ENCODE measurements at regions not wholly inside any gene's neighbourhood (a gene's known extent, or its start where the extent isn't known, plus 50 kb on each side); places are given as distances from the start of the nearest gene placed in this dataset.

- TF ChIP-seq ZBTB11 (tag by site-specific recombination; conservative IDR thresholded peaks at IDR 0.05; ENCODE audit: low read depth) (no peak), ZNF558 (tag by site-specific recombination; IDR thresholded peaks at IDR 0.05) (no peak), IKZF3 (tag by site-specific recombination; IDR thresholded peaks at IDR 0.05) (no peak), ZNF155 (tag by site-specific recombination; IDR thresholded peaks at IDR 0.05) (no peak), ZNF473 (tag by site-specific recombination; IDR thresholded peaks at IDR 0.05) (no peak)
- TF ChIP-seq, protein P1, sequence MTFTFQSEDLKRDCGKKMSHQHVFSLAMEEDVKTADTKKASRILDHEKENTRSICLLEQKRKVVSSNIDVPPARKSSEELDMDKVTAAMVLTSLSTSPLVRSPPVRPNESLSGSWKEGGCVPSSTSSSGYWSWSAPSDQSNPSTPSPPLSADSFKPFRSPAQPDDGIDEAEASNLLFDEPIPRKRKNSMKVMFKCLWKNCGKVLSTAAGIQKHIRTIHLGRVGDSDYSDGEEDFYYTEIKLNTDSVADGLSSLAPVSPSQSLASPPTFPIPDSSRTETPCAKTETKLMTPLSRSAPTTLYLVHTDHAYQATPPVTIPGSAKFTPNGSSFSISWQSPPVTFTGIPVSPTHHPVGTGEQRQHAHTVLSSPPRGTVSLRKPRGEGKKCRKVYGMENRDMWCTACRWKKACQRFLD (tag by site-specific recombination; IDR thresholded peaks at IDR 0.05): no peak
These were observed 97.0 kb downstream of the PCDH1 start (continued) for GRCh38 chr5:141780952-141781781.

DNA sequence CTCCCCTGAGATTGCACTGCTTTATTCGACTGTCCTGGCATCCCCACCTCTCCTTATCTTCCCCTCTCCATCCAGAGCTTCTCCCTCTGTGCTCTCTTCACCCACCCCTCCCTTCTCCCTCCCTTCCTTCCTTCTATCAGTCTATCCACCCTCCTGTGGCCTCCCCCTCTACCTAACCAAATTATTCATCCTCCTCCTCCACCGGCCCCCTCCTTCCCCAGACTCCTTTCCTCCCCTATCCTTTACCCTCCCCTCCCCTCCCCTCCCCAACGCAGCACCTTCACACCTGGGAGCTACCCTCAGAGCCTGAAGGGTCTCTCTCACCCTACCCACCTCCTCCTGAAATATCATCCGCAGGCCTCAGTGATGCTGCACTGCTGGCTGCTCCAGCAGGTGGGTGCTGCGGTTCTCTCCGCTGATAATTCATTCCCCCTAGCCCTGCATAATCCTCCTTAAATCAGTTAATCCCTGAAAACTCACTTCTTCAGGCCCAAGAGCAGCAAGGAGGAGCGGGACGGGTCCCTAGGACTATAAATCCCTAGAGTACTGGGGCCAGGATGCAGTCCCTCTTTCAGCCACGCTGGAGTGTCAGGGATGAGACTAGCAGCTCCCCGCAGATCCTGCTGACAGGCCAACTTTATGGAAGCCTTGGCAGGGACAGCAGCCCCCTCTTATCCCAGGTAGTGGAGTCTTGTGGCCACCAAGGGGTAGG lies 97.8 kb downstream of the PCDH1 start:
- TF ChIP-seq ZNF398 (tag by site-specific recombination; IDR thresholded peaks at IDR 0.05) (peak; percentile 73), ZNF792 (tag by site-specific recombination; IDR thresholded peaks at IDR 0.05) (no peak)
- POLR2A ChIA-PET: interaction anchor here (0.7 kb wide), 1 partner anchor 33 kb away, joined by 4 read pairs; no protein-coding TSS in a partner anchor
- Histone ChIP-seq H3K27ac (ENCODE audit: extremely low read depth, low read depth, low read length) (no peak overlapping the region), H3K4me3 (ENCODE audit: low read depth, low read length) (no peak overlapping the region), H3K36me3 (ENCODE audit: control insufficient read depth in 2 of 2, insufficient read depth in 1 of 2, low read length in 2 of 2) (no peaks in the 10 kb centered on the region), H3K9me3 (ENCODE audit: control insufficient read depth, insufficient read depth, low read depth, low read length) (no peaks in the 10 kb centered on the region), H3K4me1 (ENCODE audit: control insufficient read depth, insufficient read depth, low read length) (no peaks in the 10 kb centered on the region)
- CTCF ChIA-PET: interaction anchor here (1.4 kb wide), 1 partner anchor 34 kb away, joined by 7 read pairs; no protein-coding TSS in a partner anchor

- POLR2A ChIA-PET: interaction anchor here (0.7 kb wide), 1 partner anchor 33 kb away, joined by 4 read pairs; no protein-coding TSS in a partner anchor
- H3K36me3 ChIP-seq (ENCODE audit: control insufficient read depth in 2 of 2, insufficient read depth in 1 of 2, low read length in 2 of 2): no peaks in the 10 kb centered on the region
- H3K27ac ChIP-seq (ENCODE audit: extremely low read depth, low read depth, low read length): no peak overlapping the region
- no peaks in the 10 kb centered on the region for H3K9me3 ChIP-seq (ENCODE audit: control insufficient read depth, insufficient read depth, low read depth, low read length)
- H3K4me1 ChIP-seq (ENCODE audit: control insufficient read depth, insufficient read depth, low read length): no peaks in the 10 kb centered on the region
- H3K4me3 ChIP-seq (ENCODE audit: low read depth, low read length): no peak overlapping the region
- CTCF ChIA-PET: interaction anchor here (1.4 kb wide), 1 partner anchor 35 kb away, joined by 7 read pairs; no protein-coding TSS in a partner anchor
- TF ChIP-seq KLF9 (tag by site-specific recombination; IDR thresholded peaks at IDR 0.05; ENCODE audit: low read depth): 0 out of 2 replicates have a peak, but pooled peaks have one; percentile 37
- TF ChIP-seq ZNF585B (tag by site-specific recombination; IDR thresholded peaks at IDR 0.05): no peak
- TF ChIP-seq EGR2 (tag by site-specific recombination; IDR thresholded peaks at IDR 0.05; ENCODE audit: low read depth): peak; percentile 55; the same call in 1 of the 2 replicates
- TF ChIP-seq ZNF660 (tag by site-specific recombination; IDR thresholded peaks at IDR 0.05): 0 out of 2 replicates have a peak, but pooled peaks have one; percentile 52
- TF ChIP-seq ZNF629 (tag by site-specific recombination; IDR thresholded peaks at IDR 0.05): peak; percentile 60
- TF ChIP-seq ZNF335 (tag by site-specific recombination; conservative IDR thresholded peaks at IDR 0.05): peak; percentile 53
- peak; percentile 43; the same call in 1 of the 2 replicates for TF ChIP-seq ZBTB21 (tag by site-specific recombination; IDR thresholded peaks at IDR 0.05)
- peak; percentile 78 for TF ChIP-seq GLIS1 (tag by site-specific recombination; IDR thresholded peaks at IDR 0.05)
- TF ChIP-seq, protein P2, sequence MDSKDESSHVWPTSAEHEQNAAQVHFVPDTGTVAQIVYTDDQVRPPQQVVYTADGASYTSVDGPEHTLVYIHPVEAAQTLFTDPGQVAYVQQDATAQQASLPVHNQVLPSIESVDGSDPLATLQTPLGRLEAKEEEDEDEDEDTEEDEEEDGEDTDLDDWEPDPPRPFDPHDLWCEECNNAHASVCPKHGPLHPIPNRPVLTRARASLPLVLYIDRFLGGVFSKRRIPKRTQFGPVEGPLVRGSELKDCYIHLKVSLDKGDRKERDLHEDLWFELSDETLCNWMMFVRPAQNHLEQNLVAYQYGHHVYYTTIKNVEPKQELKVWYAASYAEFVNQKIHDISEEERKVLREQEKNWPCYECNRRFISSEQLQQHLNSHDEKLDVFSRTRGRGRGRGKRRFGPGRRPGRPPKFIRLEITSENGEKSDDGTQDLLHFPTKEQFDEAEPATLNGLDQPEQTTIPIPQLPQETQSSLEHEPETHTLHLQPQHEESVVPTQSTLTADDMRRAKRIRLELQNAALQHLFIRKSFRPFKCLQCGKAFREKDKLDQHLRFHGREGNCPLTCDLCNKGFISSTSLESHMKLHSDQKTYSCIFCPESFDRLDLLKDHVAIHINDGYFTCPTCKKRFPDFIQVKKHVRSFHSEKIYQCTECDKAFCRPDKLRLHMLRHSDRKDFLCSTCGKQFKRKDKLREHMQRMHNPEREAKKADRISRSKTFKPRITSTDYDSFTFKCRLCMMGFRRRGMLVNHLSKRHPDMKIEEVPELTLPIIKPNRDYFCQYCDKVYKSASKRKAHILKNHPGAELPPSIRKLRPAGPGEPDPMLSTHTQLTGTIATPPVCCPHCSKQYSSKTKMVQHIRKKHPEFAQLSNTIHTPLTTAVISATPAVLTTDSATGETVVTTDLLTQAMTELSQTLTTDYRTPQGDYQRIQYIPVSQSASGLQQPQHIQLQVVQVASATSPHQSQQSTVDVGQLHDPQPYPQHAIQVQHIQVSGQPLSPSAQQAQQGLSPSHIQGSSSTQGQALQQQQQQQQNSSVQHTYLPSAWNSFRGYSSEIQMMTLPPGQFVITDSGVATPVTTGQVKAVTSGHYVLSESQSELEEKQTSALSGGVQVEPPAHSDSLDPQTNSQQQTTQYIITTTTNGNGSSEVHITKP (tag by site-specific recombination; IDR thresholded peaks at IDR 0.05): peak; percentile 74
- TF ChIP-seq ZFHX2 (tag by site-specific recombination; conservative IDR thresholded peaks at IDR 0.05): peak; percentile 82
- no peak for TF ChIP-seq WT1 (tag by site-specific recombination; IDR thresholded peaks at IDR 0.05)
- no peak for TF ChIP-seq ZNF707 (tag by site-specific recombination; IDR thresholded peaks at IDR 0.05)
These were observed 97.5 kb upstream of the ARAP3 start for GRCh38 chr5:141779503-141779973.
